Trophoblast cell (in vitro differentiated cells and primary cell): ENCODE measurements at regions not wholly inside any gene's neighbourhood (a gene's known extent, or its start where the extent isn't known, plus 50 kb on each side); places are given as distances from the start of the nearest gene placed in this dataset.

Experiments used
- DNase-seq, 2 donors: peaks; one replicate each; pipeline ENCODE4 v3.0.0-alpha.2; 2016
- H2AFZ ChIP-seq: 2 replicates; pipeline ENCODE4 v1.6.1; 2013; ENCODE audit warnings: low read length, moderate library complexity, mild to moderate bottlenecking; ENCODE audit not compliant: insufficient read depth, poor library complexity
- H2AK5ac ChIP-seq: 2 replicates; pipeline ENCODE4 v1.6.1; 2013; ENCODE audit warnings: mild to moderate bottlenecking, low read length
- H2BK120ac ChIP-seq: 2 replicates; pipeline ENCODE4 v1.6.1; 2013; ENCODE audit warnings: low read length, mild to moderate bottlenecking, moderate library complexity; ENCODE audit not compliant: insufficient read depth, poor library complexity
- H2BK12ac ChIP-seq: 2 replicates; pipeline ENCODE4 v1.6.1; 2013; ENCODE audit warnings: mild to moderate bottlenecking, low read length, moderate library complexity
- H2BK5ac ChIP-seq: 2 replicates; pipeline ENCODE4 v1.6.1; 2013; ENCODE audit warnings: low read length, low read depth, moderate library complexity, mild to moderate bottlenecking; ENCODE audit not compliant: poor library complexity
- H3K14ac ChIP-seq: 2 replicates; pipeline ENCODE4 v1.6.1; 2013; ENCODE audit warnings: mild to moderate bottlenecking, low read length
- H3K18ac ChIP-seq: 2 replicates; pipeline ENCODE4 v1.6.1; 2013; ENCODE audit warnings: mild to moderate bottlenecking, low read length
- H3K23ac ChIP-seq: 2 replicates; pipeline ENCODE4 v1.6.1; 2013; ENCODE audit warnings: low read length
- H3K27ac ChIP-seq: 2 replicates; pipeline ENCODE4 v1.5.1; 2013; ENCODE audit warnings: low read depth, mild to moderate bottlenecking, inconsistent platforms, low read length, moderate library complexity
- H3K27me3 ChIP-seq: 2 replicates; pipeline ENCODE4 v1.6.1; 2013; ENCODE audit warnings: inconsistent platforms, mild to moderate bottlenecking, low read length, moderate library complexity; ENCODE audit not compliant: insufficient read depth
- H3K36me3 ChIP-seq, 2 experiments: 1 replicate in 1 of 2; 2 replicates in 1 of 2; pipeline ENCODE4 v1.6.1; 2013; ENCODE audit warnings: low read length in 2 of 2, mild to moderate bottlenecking in 2 of 2, moderate library complexity in 1 of 2; ENCODE audit not compliant: insufficient read depth in 2 of 2, control insufficient read depth in 1 of 2
- H3K4ac ChIP-seq: 2 replicates; pipeline ENCODE4 v1.6.1; 2013; ENCODE audit warnings: low read depth, mild to moderate bottlenecking, low read length, moderate library complexity
- H3K4me1 ChIP-seq, 2 experiments: 1 replicate in 1 of 2; 2 replicates in 1 of 2; pipeline ENCODE4 v1.6.1; 2013; ENCODE audit warnings: low read length in 2 of 2, mild to moderate bottlenecking in 2 of 2, moderate library complexity in 1 of 2; ENCODE audit not compliant: insufficient read depth in 2 of 2, control insufficient read depth in 1 of 2
- H3K4me2 ChIP-seq: 2 replicates; pipeline ENCODE4 v1.6.1; 2013; ENCODE audit warnings: inconsistent platforms, mild to moderate bottlenecking, low read length, moderate library complexity
- H3K4me3 ChIP-seq: 2 replicates; pipeline ENCODE4 v1.5.1; 2013; ENCODE audit warnings: mild to moderate bottlenecking, low read depth, low read length, inconsistent platforms
- H3K79me1 ChIP-seq: one replicate; pipeline ENCODE4 v1.6.1; 2013; ENCODE audit warnings: low read length
- H3K79me2 ChIP-seq: 2 replicates; pipeline ENCODE4 v1.6.1; 2013; ENCODE audit warnings: low read length, mild to moderate bottlenecking; ENCODE audit not compliant: control insufficient read depth, insufficient read depth, poor library complexity
- H3K9ac ChIP-seq: 2 replicates; pipeline ENCODE4 v1.6.1; 2013; ENCODE audit warnings: mild to moderate bottlenecking, low read length
- H3K9me3 ChIP-seq: 2 replicates; pipeline ENCODE4 v1.6.1; 2013; ENCODE audit warnings: low read depth, mild to moderate bottlenecking, control low read depth, inconsistent platforms, low read length; ENCODE audit not compliant: insufficient read depth
- H4K12ac ChIP-seq: 2 replicates; pipeline ENCODE4 v1.6.1; 2013; ENCODE audit warnings: low read depth, mild to moderate bottlenecking, low read length, moderate library complexity
- H4K8ac ChIP-seq: 2 replicates; pipeline ENCODE4 v1.6.1; 2013; ENCODE audit warnings: low read depth, mild to moderate bottlenecking, low read length, moderate library complexity
- H4K91ac ChIP-seq: one replicate; pipeline ENCODE4 v1.6.1; 2013; ENCODE audit warnings: low read depth, mild to moderate bottlenecking, low read length, moderate library complexity
- WGBS: extraction: QIAGEN DNeasy Blood & Tissue Kit; methylation state at CpG from one replicate; pipeline ENCODE4 v1.1.7; 2013; ENCODE audit warnings: missing lambda C conversion rate; ENCODE audit not compliant: insufficient read length, insufficient coverage; ENCODE audit errors: extremely low coverage; 5-methylcytosine and 5-hydroxymethylcytosine counted together

GRCh38 chr5:143955141-143955540 is 143.2 kb downstream of the HMHB1 start:
- Histone ChIP-seq H3K79me2 (no peaks in the 10 kb centered on the region), H3K27me3 (no peaks in the 10 kb centered on the region), H3K18ac (no peak overlapping the region), H3K4me1 (no peaks in the 10 kb centered on the region), H3K36me3 (no peaks in the 10 kb centered on the region), H2AFZ (no peak overlapping the region), H3K79me1 (no peaks in the 10 kb centered on the region), H2BK120ac (no peak overlapping the region), H2BK12ac (no peak overlapping the region), H2BK5ac (no peak overlapping the region), H2AK5ac (no peak overlapping the region), H4K12ac (no peak overlapping the region), H4K91ac (no peak overlapping the region), H3K14ac (no peak overlapping the region), H3K9ac (no peak overlapping the region), H4K8ac (no peak overlapping the region), H3K23ac (no peak overlapping the region), H3K4me3 (no peak overlapping the region), H3K27ac (no peak overlapping the region), H3K4me2 (no peak overlapping the region), H3K9me3 (no peaks in the 10 kb centered on the region), H3K4ac (no peak overlapping the region)
- DNase-seq: no peak
- WGBS: no CpG with 5 or more reads among the region's 2 CpGs

GRCh38 chr5:143957455-143957854 is 145.5 kb downstream of the HMHB1 start:
- WGBS: no CpG with 5 or more reads among the region's 1 CpG
- Histone ChIP-seq H2AFZ (no peak overlapping the region), H3K9ac (no peak overlapping the region), H2AK5ac (no peak overlapping the region), H3K23ac (no peak overlapping the region), H3K27me3 (no peaks in the 10 kb centered on the region), H2BK12ac (no peak overlapping the region), H3K4me3 (no peak overlapping the region), H4K91ac (no peak overlapping the region), H3K14ac (no peak overlapping the region), H3K79me1 (no peaks in the 10 kb centered on the region), H4K8ac (no peak overlapping the region), H3K4me1 (no peaks in the 10 kb centered on the region), H3K9me3 (no peaks in the 10 kb centered on the region), H2BK120ac (no peak overlapping the region), H3K36me3 (no peaks in the 10 kb centered on the region), H3K27ac (no peak overlapping the region), H3K18ac (no peak overlapping the region), H3K79me2 (no peaks in the 10 kb centered on the region), H4K12ac (no peak overlapping the region), H2BK5ac (no peak overlapping the region), H3K4me2 (no peak overlapping the region), H3K4ac (no peak overlapping the region)
- no peak for DNase-seq

GRCh38 chr5:143962201-143962600 is 150.2 kb downstream of the HMHB1 start:
- H2AK5ac ChIP-seq: no peak overlapping the region
- H3K4ac ChIP-seq: no peak overlapping the region
- H3K79me2 ChIP-seq: no peaks in the 10 kb centered on the region
- no peak overlapping the region for H3K14ac ChIP-seq
- H3K4me1 ChIP-seq: no peaks in the 10 kb centered on the region
- no peaks in the 10 kb centered on the region for H3K9me3 ChIP-seq
- no peaks in the 10 kb centered on the region for H3K36me3 ChIP-seq
- no peak overlapping the region for H3K4me2 ChIP-seq
- H3K23ac ChIP-seq: no peak overlapping the region
- no peak overlapping the region for H2BK5ac ChIP-seq
- H4K8ac ChIP-seq: no peak overlapping the region
- no peak overlapping the region for H3K9ac ChIP-seq
- H2BK120ac ChIP-seq: no peak overlapping the region
- H4K12ac ChIP-seq: no peak overlapping the region
- no peak overlapping the region for H2BK12ac ChIP-seq
- no peak for DNase-seq
- no peak overlapping the region for H4K91ac ChIP-seq
- no peak overlapping the region for H3K4me3 ChIP-seq
- H3K27me3 ChIP-seq: no peaks in the 10 kb centered on the region
- no peaks in the 10 kb centered on the region for H3K79me1 ChIP-seq
- no CpG with 5 or more reads among the region's 1 CpG for WGBS
- no peak overlapping the region for H3K27ac ChIP-seq
- no peak overlapping the region for H3K18ac ChIP-seq
- H2AFZ ChIP-seq: no peak overlapping the region

DNA sequence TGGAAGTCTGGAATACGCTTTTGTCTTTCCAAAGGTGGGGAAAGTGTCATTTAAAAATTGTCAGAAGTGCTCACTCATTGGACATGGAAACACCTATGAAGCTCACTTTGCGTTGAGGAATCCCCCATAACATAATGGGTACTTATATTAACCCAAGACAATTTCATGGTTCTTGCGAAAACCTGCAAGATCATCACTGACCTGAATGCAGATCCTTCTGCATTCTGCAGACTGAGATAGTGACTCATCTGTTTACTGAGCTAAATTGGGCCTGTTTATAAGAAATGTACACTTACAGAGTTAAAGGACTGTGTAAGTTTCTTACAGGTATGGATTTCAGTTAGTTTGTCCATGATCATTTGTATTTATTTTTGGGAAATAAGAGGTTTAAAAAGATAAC is 153.0 kb downstream of the HMHB1 start:
- Histone ChIP-seq H2BK120ac (no peak overlapping the region), H2BK12ac (no peak overlapping the region), H4K12ac (no peak overlapping the region), H3K4me2 (no peak overlapping the region), H2AK5ac (no peak overlapping the region), H3K9ac (no peak overlapping the region), H3K79me1 (no peaks in the 10 kb centered on the region), H3K4me3 (no peak overlapping the region), H4K8ac (no peak overlapping the region), H3K27me3 (no peaks in the 10 kb centered on the region), H3K23ac (no peak overlapping the region), H3K79me2 (no peaks in the 10 kb centered on the region), H4K91ac (no peak overlapping the region), H3K36me3 (no peaks in the 10 kb centered on the region), H3K4ac (no peak overlapping the region), H2BK5ac (no peak overlapping the region), H3K18ac (no peak overlapping the region), H3K4me1 (no peaks in the 10 kb centered on the region), H2AFZ (no peak overlapping the region), H3K14ac (no peak overlapping the region), H3K27ac (no peak overlapping the region), H3K9me3 (no peaks in the 10 kb centered on the region)
- WGBS: no CpG with 5 or more reads among the region's 3 CpGs
- DNase-seq: no peak
